Fibroblast of lung (primary cell): ENCODE measurements at regions not wholly inside any gene's neighbourhood (a gene's known extent, or its start where the extent isn't known, plus 50 kb on each side); places are given as distances from the start of the nearest gene placed in this dataset.

ENCODE experiments used
- DNase-seq, 2 donors: peaks; one replicate each; pipeline versions ENCODE4 v3.0.0 to v3.0.0-alpha.2; 2010; ENCODE audit warnings: low read depth in 2 of 2
- H2AFZ ChIP-seq: 2 replicates; pipeline ENCODE4 v1.5.1; 2012; ENCODE audit warnings: low read length, control low read depth, inconsistent platforms
- H3K27ac ChIP-seq: 2 replicates; pipeline ENCODE4 v1.5.1; 2011; ENCODE audit warnings: low read length, control low read depth; ENCODE audit not compliant: insufficient read depth
- H3K27me3 ChIP-seq: 2 replicates; pipeline ENCODE4 v1.5.1; 2011; ENCODE audit warnings: mild to moderate bottlenecking, low read length; ENCODE audit not compliant: control insufficient read depth, insufficient read depth
- H3K36me3 ChIP-seq: 2 replicates; pipeline ENCODE4 v1.5.1; 2011; ENCODE audit warnings: low read length; ENCODE audit not compliant: control insufficient read depth, insufficient read depth
- H3K4me1 ChIP-seq: 2 replicates; pipeline ENCODE4 v1.5.1; 2011; ENCODE audit warnings: low read length; ENCODE audit not compliant: control insufficient read depth, insufficient read depth; ENCODE audit errors: extremely low read depth
- H3K4me2 ChIP-seq: 2 replicates; pipeline ENCODE4 v1.5.1; 2011; ENCODE audit warnings: low read length, control low read depth; ENCODE audit not compliant: insufficient read depth; ENCODE audit errors: extremely low read depth
- H3K4me3 ChIP-seq, 4 experiments: fragments of 200-600 bp in 1 of 4; sonication (generic) in 1 of 4; replicated peaks in 1 of 4; 2 replicates each; pipeline ENCODE4 v1.5.1; 2011 to 2016; ENCODE audit warnings: low read length in 4 of 4, low read depth in 3 of 4, mild to moderate bottlenecking in 3 of 4, control low read depth in 2 of 4, inconsistent platforms in 1 of 4, mixed read lengths in 1 of 4; ENCODE audit not compliant: insufficient read depth in 1 of 4; ENCODE audit errors: control extremely low read depth in 1 of 4
- H3K79me2 ChIP-seq: 2 replicates; pipeline ENCODE4 v1.5.1; 2012; ENCODE audit warnings: mild to moderate bottlenecking, low read length, inconsistent platforms; ENCODE audit not compliant: control insufficient read depth, insufficient read depth
- H3K9ac ChIP-seq: 2 replicates; pipeline ENCODE4 v1.5.1; 2011; ENCODE audit warnings: mild to moderate bottlenecking, low read length, control low read depth; ENCODE audit not compliant: insufficient read depth
- H3K9me3 ChIP-seq: 2 replicates; pipeline ENCODE4 v1.5.1; 2012; ENCODE audit warnings: low read depth, low read length; ENCODE audit not compliant: control insufficient read depth, insufficient read depth
- H4K20me1 ChIP-seq: 2 replicates; pipeline ENCODE4 v1.5.1; 2011; ENCODE audit warnings: low read length; ENCODE audit not compliant: control insufficient read depth, insufficient read depth; ENCODE audit errors: extremely low read depth
- EZH2 ChIP-seq: IDR thresholded peaks from 2 replicates; pipeline ENCODE4 v1.5.1; 2012; ENCODE audit warnings: low read length, control low read depth, mild to moderate bottlenecking; ENCODE audit errors: missing control alignments
- TF ChIP-seq, protein P1 (sequence below), 2 donors: IDR thresholded peaks in 1 of 2; conservative IDR thresholded peaks in 1 of 2; 1 replicate in 1 of 2; 2 replicates in 1 of 2; pipeline ENCODE4 v1.5.1; 2011 to 2012; ENCODE audit warnings: low read length in 2 of 2, control low read depth in 1 of 2, inconsistent platforms in 1 of 2, low read depth in 1 of 2, mild to moderate bottlenecking in 1 of 2

DNA sequence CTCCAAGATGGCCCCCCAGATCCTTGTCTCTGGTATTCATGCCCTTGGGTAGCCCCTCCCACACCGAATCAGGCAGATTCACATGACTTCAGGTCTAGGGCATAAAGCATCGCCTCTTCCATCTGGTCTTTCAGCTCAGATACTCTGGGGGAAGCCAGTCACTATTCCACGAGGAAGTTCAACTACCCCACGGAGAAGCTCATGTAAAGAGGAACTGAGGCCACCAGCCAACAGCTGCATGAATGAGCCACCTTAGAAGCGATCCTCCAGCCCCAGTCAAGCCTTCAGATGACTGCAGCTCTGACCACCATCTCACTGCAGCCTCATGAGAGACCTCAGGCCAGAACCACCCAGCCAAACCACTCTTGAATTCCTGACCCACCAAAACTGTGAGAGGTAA is 54.1 kb downstream of the SOCS3 start:
- Histone ChIP-seq H3K79me2 (no peaks in the 10 kb centered on the region), H3K36me3 (no peaks in the 10 kb centered on the region), H2AFZ (no peak overlapping the region), H3K4me2 (no peak overlapping the region), H3K4me3 (no peak overlapping the region), H3K27ac (no peak overlapping the region), H3K9ac (no peak overlapping the region), H3K9me3 (no peaks in the 10 kb centered on the region), H4K20me1 (no peaks in the 10 kb centered on the region), H3K27me3 (no peaks in the 10 kb centered on the region), H3K4me1 (no peaks in the 10 kb centered on the region)
- no peak for TF ChIP-seq EZH2
- TF ChIP-seq, protein P1, sequence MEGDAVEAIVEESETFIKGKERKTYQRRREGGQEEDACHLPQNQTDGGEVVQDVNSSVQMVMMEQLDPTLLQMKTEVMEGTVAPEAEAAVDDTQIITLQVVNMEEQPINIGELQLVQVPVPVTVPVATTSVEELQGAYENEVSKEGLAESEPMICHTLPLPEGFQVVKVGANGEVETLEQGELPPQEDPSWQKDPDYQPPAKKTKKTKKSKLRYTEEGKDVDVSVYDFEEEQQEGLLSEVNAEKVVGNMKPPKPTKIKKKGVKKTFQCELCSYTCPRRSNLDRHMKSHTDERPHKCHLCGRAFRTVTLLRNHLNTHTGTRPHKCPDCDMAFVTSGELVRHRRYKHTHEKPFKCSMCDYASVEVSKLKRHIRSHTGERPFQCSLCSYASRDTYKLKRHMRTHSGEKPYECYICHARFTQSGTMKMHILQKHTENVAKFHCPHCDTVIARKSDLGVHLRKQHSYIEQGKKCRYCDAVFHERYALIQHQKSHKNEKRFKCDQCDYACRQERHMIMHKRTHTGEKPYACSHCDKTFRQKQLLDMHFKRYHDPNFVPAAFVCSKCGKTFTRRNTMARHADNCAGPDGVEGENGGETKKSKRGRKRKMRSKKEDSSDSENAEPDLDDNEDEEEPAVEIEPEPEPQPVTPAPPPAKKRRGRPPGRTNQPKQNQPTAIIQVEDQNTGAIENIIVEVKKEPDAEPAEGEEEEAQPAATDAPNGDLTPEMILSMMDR (conservative IDR thresholded peaks at IDR 0.05 in 1 of 2, IDR thresholded peaks at IDR 0.05 in 1 of 2; ENCODE audit: low read depth in 1 of 2, low read length in 2 of 2) = no peak
- DNase-seq = no peak

DNA sequence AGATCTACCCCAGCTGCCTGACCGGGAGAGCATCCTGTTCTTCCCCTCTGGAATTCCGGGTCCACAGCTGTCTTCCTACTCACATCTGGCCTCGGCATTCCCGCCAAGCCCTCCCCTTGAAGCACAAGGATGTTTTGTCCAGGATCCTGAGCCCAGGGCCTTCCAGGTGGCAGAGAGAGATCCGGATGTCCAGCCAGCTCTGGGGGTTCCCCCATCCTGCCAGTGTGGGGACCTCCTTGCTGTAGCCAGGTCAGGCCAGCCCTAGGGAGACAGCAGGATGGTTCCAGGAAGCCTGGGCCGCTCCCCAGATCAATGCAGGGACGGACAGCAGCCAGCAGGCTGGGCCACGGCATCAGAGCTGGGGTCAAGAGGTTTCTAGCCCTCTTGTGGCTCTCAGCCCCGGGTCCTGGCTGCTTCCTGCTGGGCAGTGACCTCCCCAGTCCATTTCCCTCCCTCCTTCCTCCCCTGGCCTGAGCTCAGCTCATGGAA is 55.3 kb downstream of the SOCS3 start:
- no peak overlapping the region for H3K9ac ChIP-seq

DNA sequence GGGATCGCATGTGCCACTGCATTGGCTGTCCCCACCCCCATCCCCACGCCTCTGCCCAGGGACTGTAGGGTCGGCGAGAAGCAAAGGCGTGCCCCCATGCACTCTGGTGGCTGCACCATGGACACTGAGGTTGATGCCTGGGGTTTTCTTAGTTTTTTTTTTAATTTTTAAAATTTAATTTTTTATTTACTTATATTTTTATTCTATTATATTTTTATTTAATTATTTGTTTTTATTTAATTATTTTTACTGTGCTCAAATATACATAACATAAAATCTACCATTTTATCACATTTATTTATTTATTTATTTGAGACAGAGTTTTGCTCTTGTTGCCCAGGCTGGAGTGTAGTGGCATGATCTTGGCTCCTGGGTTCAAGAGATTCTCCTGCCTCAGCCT is 57.4 kb downstream of the SOCS3 start:
- TF ChIP-seq, protein P1 (conservative IDR thresholded peaks at IDR 0.05 in 1 of 2, IDR thresholded peaks at IDR 0.05 in 1 of 2; ENCODE audit: low read depth in 1 of 2, low read length in 2 of 2) = no peak
- no peak for TF ChIP-seq EZH2
- H3K36me3 ChIP-seq = no peaks in the 10 kb centered on the region
- no peak for DNase-seq

More for the DNA sequence above, 55.3 kb downstream of the SOCS3 start:
- Histone ChIP-seq H2AFZ (no peak overlapping the region), H3K27ac (no peak overlapping the region), H3K27me3 (no peaks in the 10 kb centered on the region), H3K36me3 (no peaks in the 10 kb centered on the region), H3K4me1 (no peaks in the 10 kb centered on the region), H3K9me3 (no peaks in the 10 kb centered on the region), H3K4me3 (no peak overlapping the region), H4K20me1 (no peaks in the 10 kb centered on the region), H3K79me2 (no peaks in the 10 kb centered on the region), H3K4me2 (no peak overlapping the region)
- TF ChIP-seq, protein P1 (conservative IDR thresholded peaks at IDR 0.05 in 1 of 2, IDR thresholded peaks at IDR 0.05 in 1 of 2; ENCODE audit: low read depth in 1 of 2, low read length in 2 of 2) = no peak
- no peak for TF ChIP-seq EZH2
- no peak for DNase-seq

More for the DNA sequence above, 57.4 kb downstream of the SOCS3 start:
- no peak overlapping the region for H3K4me2 ChIP-seq
- no peaks in the 10 kb centered on the region for H3K79me2 ChIP-seq
- no peaks in the 10 kb centered on the region for H3K9me3 ChIP-seq
- no peaks in the 10 kb centered on the region for H3K27me3 ChIP-seq
- H2AFZ ChIP-seq = no peak overlapping the region
- H3K4me1 ChIP-seq = no peaks in the 10 kb centered on the region
- no peaks in the 10 kb centered on the region for H4K20me1 ChIP-seq
- no peak overlapping the region for H3K27ac ChIP-seq
- H3K9ac ChIP-seq = no peak overlapping the region
- H3K4me3 ChIP-seq = no peak overlapping the region
